GM12865 (cell line): ENCODE measurements at regions not wholly inside any gene's neighbourhood (a gene's known extent, or its start where the extent isn't known, plus 50 kb on each side); places are given as distances from the start of the nearest gene placed in this dataset.

ENCODE experiments used
- DNase-seq: peaks from one replicate; pipeline ENCODE4 v3.0.0; 2010; ENCODE audit warnings: low read depth
- H3K4me3 ChIP-seq: 2 replicates; pipeline ENCODE4 v1.5.1; 2011; ENCODE audit warnings: mild to moderate bottlenecking, low read depth, low read length, control low read depth
- CTCF ChIP-seq: IDR thresholded peaks from 2 replicates; pipeline ENCODE4 v1.5.1; 2011; ENCODE audit warnings: low read length, control low read depth, low read depth, inconsistent platforms; ENCODE audit not compliant: insufficient read depth; ENCODE audit errors: missing control alignments

GRCh38 chr4:56222514-56222913 is 164.8 kb downstream of the AASDH start:
- no peak for DNase-seq
- no peak overlapping the region for H3K4me3 ChIP-seq
- no peak for TF ChIP-seq CTCF

GRCh38 chr4:56220261-56220660 is 167.0 kb downstream of the AASDH start:
- no peak for DNase-seq
- no peak overlapping the region for H3K4me3 ChIP-seq
- TF ChIP-seq CTCF, result no peak

- no peak for DNase-seq
- TF ChIP-seq CTCF, result no peak
- no peak overlapping the region for H3K4me3 ChIP-seq
These were observed 167.8 kb downstream of the AASDH start for GRCh38 chr4:56219447-56219846.

GRCh38 chr4:56218230-56218895 is 168.9 kb downstream of the AASDH start:
- DNase-seq, result no peak
- no peak overlapping the region for H3K4me3 ChIP-seq
- TF ChIP-seq CTCF, result no peak

GRCh38 chr4:56217343-56217890 is 169.9 kb downstream of the AASDH start:
- H3K4me3 ChIP-seq, result no peak overlapping the region
- no peak for DNase-seq
- no peak for TF ChIP-seq CTCF

GRCh38 chr4:56215901-56216300 is 171.4 kb downstream of the AASDH start:
- DNase-seq, result no peak
- no peak overlapping the region for H3K4me3 ChIP-seq
- no peak for TF ChIP-seq CTCF
